Large intestine (tissue), 3 donors: ENCODE measurements at regions not wholly inside any gene's neighbourhood (a gene's known extent, or its start where the extent isn't known, plus 50 kb on each side); places are given as distances from the start of the nearest gene placed in this dataset.

ENCODE experiments used
- DNase-seq, 2 donors: peaks; one replicate each; pipeline versions ENCODE4 v3.0.0 to v3.0.0-alpha.2; 2013
- H3K27ac ChIP-seq: one replicate; pipeline ENCODE4 v1.5.1; 2013; ENCODE audit warnings: low read length
- H3K27me3 ChIP-seq: 2 replicates; pipeline ENCODE4 v1.6.1; 2013; ENCODE audit warnings: low read length; ENCODE audit not compliant: control insufficient read depth, insufficient read depth
- H3K36me3 ChIP-seq: 2 replicates; pipeline ENCODE4 v1.6.1; 2013; ENCODE audit warnings: low read length; ENCODE audit not compliant: control insufficient read depth, insufficient read depth
- H3K4me1 ChIP-seq: one replicate; pipeline ENCODE4 v1.6.1; 2013; ENCODE audit warnings: low read length; ENCODE audit not compliant: control insufficient read depth, insufficient read depth
- H3K4me3 ChIP-seq: one replicate; pipeline ENCODE4 v1.5.1; 2013; ENCODE audit warnings: low read length
- H3K9me3 ChIP-seq: one replicate; pipeline ENCODE4 v1.6.1; 2013; ENCODE audit warnings: mild to moderate bottlenecking, low read depth, low read length, moderate library complexity; ENCODE audit not compliant: control insufficient read depth
- WGBS: methylation state at CpG from one replicate; pipeline ENCODE4 v1.1.5; 2013; ENCODE audit warnings: low lambda C conversion rate; ENCODE audit not compliant: insufficient coverage; 5-methylcytosine and 5-hydroxymethylcytosine counted together

DNA sequence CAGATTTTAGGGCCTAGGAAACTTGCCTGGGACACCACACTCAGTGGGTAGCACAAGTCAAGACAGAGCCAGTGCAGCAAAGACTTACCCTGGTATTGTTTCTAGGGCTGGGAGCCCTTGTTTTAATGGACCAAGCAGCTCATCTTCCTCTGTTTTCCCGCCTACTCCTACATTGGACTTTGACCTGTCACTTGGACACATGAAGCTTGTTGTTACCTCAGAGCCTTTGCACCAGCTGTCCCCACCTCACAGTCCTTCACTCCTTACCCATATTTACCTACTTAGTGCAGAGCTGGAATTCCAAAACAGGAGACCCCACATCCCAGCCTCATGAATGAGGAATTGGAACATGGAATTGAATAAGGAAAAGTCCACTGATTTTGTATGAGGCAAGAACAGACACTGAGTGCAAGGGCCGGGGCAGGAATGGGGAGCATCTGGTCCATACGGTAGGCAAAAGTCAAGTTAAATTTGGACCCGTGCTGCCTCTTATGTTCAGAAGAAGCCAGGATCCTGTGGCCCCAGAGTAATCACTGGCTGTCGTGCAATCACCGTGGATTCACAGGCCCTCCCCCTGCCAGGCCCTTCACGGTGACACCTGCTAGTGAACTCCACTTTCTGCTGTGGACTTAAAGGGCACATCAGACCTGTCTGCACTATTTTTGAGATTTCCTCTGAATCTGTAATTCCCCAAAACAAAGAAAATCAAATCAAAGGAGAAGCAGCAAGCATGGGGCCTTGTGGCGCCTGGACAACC lies 236.9 kb upstream of the PMEPA1 start:
- Histone ChIP-seq H3K4me1 (no peaks in the 10 kb centered on the region), H3K27me3 (no peaks in the 10 kb centered on the region), H3K4me3 (no peak overlapping the region), H3K36me3 (no peaks in the 10 kb centered on the region), H3K9me3 (no peaks in the 10 kb centered on the region), H3K27ac (peak overlapping the region; percentile 3)
- WGBS, result no CpG with 5 or more reads among the region's 8 CpGs
- DNase-seq, result no peak

GRCh38 chr20:57944988-57945387 lies 235.2 kb upstream of the PMEPA1 start:
- Histone ChIP-seq H3K36me3 (no peaks in the 10 kb centered on the region), H3K4me1 (peaks cover 3% of the 10 kb centered on the region), H3K27me3 (no peaks in the 10 kb centered on the region), H3K4me3 (no peak overlapping the region), H3K27ac (no peak overlapping the region), H3K9me3 (no peaks in the 10 kb centered on the region)
- 86% methylated on average over 1 of the region's 6 CpGs for WGBS
- DNase-seq, result no peak

- no peaks in the 10 kb centered on the region for H3K36me3 ChIP-seq
- no peaks in the 10 kb centered on the region for H3K27me3 ChIP-seq
- no peak overlapping the region for H3K4me3 ChIP-seq
- no peaks in the 10 kb centered on the region for H3K9me3 ChIP-seq
- DNase-seq, result no peak
- H3K4me1 ChIP-seq, result peaks cover 3% of the 10 kb centered on the region
- WGBS, result no CpG with 5 or more reads among the region's 7 CpGs
- H3K27ac ChIP-seq, result no peak overlapping the region
Observed at GRCh38 chr20:57943950-57944349, 234.1 kb upstream of the PMEPA1 start.

- no peak for DNase-seq
- H3K36me3 ChIP-seq, result no peaks in the 10 kb centered on the region
- WGBS, result no CpG with 5 or more reads among the region's 9 CpGs
- no peak overlapping the region for H3K4me3 ChIP-seq
- no peaks in the 10 kb centered on the region for H3K27me3 ChIP-seq
- H3K27ac ChIP-seq, result no peak overlapping the region
- H3K9me3 ChIP-seq, result no peaks in the 10 kb centered on the region
- H3K4me1 ChIP-seq, result peaks cover 3% of the 10 kb centered on the region
Observed at GRCh38 chr20:57943291-57943690, 233.5 kb upstream of the PMEPA1 start.

- Histone ChIP-seq H3K4me3 (no peak overlapping the region), H3K27me3 (no peaks in the 10 kb centered on the region), H3K36me3 (no peaks in the 10 kb centered on the region), H3K27ac (no peak overlapping the region), H3K4me1 (peaks cover 14% of the 10 kb centered on the region), H3K9me3 (no peaks in the 10 kb centered on the region)
- DNase-seq, result peak in 1 of 2 donors; percentile 29
- no CpG with 5 or more reads among the region's 16 CpGs for WGBS
Observed at GRCh38 chr20:57941604-57942381, 232.0 kb upstream of the PMEPA1 start.

DNA sequence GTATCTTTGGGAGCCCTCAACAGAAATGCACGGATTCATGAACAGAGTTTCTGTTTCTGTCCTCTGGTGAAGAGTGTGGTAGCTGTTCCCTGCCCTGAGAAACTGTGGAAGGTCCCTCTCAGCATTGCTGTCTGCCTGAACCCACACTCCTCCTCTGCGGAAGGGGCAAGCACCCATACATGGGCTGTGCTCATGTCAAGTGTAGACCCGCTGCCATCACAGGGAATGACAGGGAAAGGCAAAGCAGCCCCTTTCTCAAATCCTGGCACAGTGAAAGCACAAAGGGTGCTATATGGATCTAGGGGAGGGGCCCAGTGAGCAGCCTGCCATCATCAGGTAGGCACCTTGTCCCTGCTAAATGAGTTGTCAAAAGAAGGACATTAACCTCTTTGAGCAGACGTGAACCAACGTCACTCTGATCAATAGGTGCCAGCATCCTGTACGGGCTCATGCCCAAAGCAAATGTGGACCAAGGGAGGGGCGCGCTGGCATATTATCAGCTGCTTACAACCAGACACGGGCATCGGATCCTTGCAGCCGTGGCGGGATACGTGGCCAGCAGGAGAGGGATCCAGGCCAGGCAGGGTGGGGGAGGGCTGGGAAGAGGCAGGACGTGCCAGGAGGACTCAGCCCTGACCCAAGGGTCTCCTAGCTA lies 231.2 kb upstream of the PMEPA1 start:
- Histone ChIP-seq H3K4me1 (peaks cover 14% of the 10 kb centered on the region), H3K4me3 (no peak overlapping the region), H3K9me3 (no peaks in the 10 kb centered on the region), H3K27ac (no peak overlapping the region), H3K36me3 (no peaks in the 10 kb centered on the region), H3K27me3 (no peaks in the 10 kb centered on the region)
- DNase-seq, result no peak
- no CpG with 5 or more reads among the region's 14 CpGs for WGBS

DNA sequence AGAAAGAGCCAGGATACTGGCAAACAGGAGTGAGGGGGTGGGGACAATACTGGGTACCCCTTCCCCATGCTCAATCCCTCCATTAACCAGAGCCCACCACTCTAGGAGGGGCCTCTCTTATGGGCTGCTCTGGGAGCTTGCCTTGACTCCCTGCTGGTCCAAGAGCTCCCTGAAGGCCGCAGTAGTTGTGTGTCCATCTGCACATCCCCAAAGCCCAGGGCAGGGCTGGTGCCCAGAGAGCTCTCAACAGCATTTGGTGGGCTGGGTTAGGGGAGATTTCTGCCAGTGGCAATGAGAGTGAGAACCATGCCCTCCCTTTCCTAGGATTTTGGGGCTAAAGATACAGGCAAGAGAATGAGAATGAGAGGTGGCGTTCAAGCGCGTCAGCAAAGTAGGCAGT lies 230.6 kb upstream of the PMEPA1 start:
- Histone ChIP-seq H3K9me3 (no peaks in the 10 kb centered on the region), H3K27ac (no peak overlapping the region), H3K4me3 (no peak overlapping the region), H3K36me3 (no peaks in the 10 kb centered on the region), H3K27me3 (no peaks in the 10 kb centered on the region), H3K4me1 (peaks cover 14% of the 10 kb centered on the region)
- DNase-seq, result no peak
- WGBS, result no CpG with 5 or more reads among the region's 4 CpGs

DNA sequence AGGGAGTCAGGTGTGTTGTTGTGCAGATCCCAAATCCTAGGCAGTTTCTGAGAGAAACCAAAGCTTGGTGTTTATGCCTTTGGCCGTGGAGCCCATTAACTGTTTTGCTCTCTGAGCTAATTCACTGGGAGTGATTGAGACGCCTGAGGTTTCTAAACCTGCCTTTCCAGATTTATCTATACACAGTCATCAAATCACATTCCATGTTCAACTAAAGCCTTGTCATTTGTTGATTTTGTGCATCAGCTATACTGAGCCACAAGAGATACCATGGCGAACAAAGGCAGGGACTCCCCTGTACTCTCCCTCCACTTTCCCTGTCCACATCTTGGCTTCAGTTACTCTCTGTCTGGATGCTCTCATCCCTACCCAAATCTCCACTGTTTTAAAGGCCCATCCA lies 229.7 kb upstream of the PMEPA1 start:
- Histone ChIP-seq H3K36me3 (no peaks in the 10 kb centered on the region), H3K9me3 (no peaks in the 10 kb centered on the region), H3K27me3 (no peaks in the 10 kb centered on the region), H3K27ac (no peak overlapping the region), H3K4me3 (no peak overlapping the region), H3K4me1 (peaks cover 14% of the 10 kb centered on the region)
- 57% methylated on average over 2 of the region's 3 CpGs for WGBS
- no peak for DNase-seq

DNA sequence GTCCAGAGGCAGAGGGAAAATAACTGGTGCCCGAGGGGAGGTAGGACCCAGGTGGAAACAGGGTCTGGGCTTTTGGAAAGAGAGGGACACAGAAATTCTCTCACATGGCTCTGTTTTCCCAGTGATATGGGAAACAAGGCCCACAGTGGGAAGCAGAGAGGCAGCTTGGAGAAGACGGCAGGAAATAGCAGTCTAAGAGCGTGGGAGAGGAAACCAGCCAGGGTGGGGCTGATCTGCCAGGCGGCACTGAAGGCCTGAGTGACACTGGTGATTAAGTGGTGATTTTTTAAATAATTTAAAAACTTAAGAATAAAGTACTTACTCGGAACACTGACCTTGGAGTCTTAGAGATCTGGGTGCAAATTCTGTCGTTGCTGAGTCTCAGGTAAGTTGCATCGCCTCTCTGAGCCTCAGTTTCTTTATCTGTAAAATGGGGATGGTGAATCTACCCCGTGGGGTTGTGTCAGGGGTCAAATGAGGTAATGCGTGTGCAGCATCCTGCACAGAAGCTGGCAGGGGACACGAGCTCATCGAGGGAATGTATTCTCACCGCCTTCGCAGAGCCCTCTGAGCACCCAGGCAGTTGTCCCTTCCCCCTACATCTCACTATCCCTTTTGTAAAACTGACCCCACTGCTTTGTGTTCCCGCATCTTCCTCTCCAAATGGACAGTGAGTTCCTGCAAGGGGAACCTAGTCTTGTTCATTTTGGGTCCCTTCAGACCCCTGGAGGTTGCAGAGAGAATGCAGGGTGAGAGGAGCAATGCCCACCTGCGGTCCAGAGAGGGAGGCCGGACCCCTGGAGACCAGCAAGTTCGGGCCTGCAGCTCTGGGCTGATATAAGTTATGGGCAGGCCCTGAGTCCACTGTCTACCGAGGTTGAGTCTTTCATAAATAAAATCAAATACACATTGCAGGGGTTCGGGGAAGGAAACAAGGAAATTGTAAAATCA lies 228.6 kb upstream of the PMEPA1 start:
- no peak for DNase-seq
- H3K9me3 ChIP-seq, result no peaks in the 10 kb centered on the region
- H3K27me3 ChIP-seq, result no peaks in the 10 kb centered on the region
- H3K27ac ChIP-seq, result peak overlapping the region; percentile 50
- peaks cover 18% of the 10 kb centered on the region for H3K4me1 ChIP-seq
- no peaks in the 10 kb centered on the region for H3K36me3 ChIP-seq
- no peak overlapping the region for H3K4me3 ChIP-seq
- WGBS, result 20% methylated on average over 1 of the region's 19 CpGs
